T follicular helper cell (primary cell): ENCODE measurements at regions not wholly inside any gene's neighbourhood (a gene's known extent, or its start where the extent isn't known, plus 50 kb on each side); places are given as distances from the start of the nearest gene placed in this dataset.

Source experiments
- DNase-seq: peaks from one replicate; pipeline ENCODE4 v3.0.0-alpha.2; 2020; ENCODE audit warnings: low read depth

DNA sequence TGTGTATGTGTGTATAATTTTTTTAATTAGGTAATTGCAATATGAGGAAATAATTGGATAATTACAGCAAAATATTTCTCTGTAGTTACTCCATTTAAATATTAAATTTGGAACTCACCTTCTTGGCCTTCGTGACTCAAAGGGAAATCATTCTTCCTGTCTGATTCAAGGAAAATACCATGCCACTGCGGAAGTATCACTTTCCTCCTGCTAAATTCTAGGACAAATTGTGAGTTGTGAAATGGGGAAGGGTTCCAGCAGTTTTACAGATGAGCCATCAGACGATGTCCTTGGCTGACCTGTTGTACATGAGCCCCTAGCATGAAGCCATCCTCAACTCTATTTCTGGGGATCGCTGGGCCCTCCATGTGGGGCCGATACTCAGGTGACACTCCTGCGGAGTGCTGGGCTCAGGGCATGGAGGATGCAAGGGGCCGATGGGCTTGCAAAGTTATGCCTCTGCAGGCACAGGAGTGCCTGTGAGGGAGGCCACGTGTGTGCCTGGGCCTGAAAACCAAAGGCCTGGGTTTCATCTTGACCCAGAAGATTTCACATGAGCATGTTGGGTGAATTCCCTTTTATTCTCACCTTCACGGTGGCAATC, 179.6 kb upstream of the TCERG1L start:
- DNase-seq, result no peak

DNA sequence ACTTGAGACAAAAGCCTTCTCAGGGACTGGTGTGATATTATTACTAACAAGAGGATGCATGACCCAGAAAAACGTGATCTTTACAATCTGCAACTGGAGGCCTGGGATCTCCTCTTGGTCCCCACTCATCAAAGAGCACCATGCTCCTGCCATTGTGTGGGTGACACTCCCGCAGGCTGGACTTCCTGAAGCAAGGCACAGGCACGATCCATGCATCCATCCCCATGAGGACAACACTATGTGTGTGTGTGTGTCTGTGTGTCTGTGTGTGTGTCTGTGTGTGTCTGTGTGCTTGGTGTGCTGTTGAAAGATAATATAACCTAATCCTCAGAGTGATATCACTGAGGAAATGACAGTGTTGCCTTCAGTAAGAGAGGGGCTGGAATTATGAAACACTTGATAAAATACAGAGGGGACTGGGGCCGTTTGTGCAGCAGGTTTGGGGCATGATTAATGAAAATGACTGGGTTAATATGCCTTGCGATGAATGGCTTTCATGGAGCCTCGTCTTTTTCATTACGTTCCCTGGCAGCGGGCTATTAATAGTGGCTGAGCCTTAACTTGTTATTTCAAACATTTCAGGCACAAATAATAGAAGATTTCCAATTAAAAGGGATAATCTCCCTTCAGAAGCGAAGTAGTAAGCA, 180.8 kb upstream of the TCERG1L start:
- no peak for DNase-seq

DNA sequence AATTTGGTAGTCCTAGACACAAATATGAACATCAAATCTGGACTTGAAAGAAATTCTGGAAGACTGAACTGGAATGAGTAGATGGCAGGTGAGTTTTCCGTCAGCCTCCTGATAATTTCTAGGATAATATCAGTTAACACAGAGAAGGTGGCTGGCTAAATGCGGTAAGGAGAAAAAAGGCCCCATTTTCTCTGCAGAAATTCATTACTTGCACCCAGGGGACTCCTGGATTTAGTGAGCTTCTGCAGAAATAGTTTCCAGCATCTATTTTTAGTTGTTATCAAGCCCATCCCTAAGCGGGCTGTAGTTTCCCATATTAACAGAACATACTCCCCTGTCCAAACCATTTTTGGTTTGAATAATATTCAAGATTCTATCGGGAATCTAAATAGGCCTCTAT, 181.9 kb upstream of the TCERG1L start:
- no peak for DNase-seq

DNA sequence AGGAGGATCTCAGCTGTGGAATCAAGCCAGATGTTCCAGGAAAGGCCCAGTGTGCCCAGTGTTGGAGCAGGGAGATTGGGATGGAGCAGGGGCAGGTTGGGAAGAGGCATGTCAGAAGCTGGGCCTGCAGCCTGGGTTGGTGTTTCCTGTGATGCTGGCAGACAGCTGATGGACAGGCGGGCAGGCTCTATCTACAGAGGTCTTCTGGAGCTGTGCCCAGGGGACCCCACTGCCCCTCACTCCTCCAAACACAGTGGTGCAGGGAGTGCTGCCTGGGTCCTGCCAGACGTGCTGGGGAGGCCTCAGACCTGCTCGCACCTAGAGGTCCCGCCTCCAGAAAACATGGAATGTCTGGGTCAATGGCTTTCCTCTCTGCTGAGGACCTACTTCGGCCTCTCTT, 182.9 kb upstream of the TCERG1L start:
- no peak for DNase-seq

DNA sequence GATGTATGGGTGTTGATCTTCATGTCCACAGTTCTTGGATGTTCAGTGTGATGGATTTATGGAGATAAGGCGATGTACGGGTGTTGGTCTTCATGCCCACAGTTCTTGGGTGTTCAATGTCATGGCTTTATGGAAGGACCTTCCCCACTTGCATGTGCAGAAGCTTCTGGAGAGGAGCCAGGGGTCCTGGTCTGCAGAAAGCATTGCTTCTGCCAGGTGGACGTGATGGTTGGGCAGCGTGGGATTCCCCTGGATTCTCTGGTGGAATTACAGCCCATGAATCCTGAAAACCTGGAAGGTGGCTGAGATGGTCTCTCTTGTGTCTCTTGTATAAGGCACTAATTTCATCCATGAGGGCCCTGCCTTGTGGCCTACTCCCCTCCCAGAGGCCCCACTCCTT, 183.7 kb upstream of the TCERG1L start:
- DNase-seq, result no peak

DNA sequence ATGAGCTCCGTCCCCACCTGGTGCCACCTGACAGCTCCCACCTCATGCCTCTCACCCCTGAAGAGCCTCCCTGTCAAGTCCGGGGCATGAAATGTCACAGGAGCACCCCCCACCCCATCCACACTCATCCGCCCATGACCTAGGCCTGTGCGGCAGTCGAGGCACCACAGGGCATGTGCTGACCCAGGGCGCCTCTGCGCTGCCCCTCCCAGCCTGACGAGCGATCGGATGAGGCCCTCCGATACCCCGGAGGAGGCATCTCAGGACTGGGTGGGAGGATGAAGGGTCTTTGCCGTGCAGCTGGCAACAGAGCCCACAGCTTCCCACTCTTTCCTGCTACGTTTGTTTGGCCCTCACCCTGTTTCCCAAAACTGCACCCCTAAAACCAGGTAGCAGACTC, 184.4 kb upstream of the TCERG1L start:
- DNase-seq, result no peak

DNA sequence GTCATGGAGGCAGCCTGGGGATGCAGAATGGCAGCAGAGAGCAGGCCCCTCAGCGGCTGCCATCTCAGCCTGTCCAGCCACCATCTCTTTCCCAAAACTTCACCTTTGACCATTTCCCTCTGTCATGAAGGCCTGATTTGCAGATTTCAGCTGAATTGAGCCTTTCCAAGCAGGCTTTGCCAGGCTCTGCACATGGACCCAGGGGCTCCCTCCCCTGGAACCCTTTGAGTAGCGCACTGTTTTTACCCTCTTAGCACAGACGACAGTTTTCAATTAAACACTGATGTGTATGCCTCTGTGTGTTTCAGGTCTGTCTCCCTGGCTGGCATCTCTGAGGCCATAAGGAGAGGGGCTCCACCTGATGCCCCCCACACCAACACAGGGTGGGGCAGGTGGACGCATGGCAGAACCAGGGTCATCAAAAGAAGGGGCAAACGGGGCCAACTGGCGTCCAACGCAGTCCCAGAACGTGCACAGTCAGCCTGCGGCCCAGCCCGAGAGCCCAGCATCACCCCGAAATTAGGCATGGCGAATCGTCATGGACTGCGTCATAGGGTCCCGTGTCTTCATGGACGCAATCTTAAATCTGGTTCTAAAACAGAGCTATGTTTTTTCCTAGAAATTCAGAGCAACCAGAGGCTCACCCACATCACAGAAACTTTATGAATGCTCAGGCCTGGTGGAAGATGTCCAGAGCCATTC, 185.0 kb upstream of the TCERG1L start:
- no peak for DNase-seq

DNA sequence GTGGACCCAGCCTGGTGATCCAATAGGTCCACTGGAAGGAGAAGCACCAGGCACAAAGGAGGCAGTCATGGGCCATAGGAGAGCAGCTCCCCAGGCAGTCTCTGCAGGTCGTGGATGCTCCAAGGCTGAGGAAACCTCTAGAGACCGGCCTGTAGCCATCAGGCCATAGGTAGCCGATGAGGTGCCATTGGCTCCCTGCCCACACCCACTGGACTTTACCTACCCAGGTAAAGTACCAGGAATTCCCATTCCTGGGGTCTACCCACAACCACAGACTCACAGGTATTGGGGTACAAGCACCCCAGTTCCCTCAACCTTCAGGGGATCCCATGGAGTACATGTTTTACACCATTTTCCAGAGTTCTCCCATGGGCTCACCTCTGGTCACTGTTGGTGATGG, 188.0 kb upstream of the TCERG1L start:
- DNase-seq, result no peak

DNA sequence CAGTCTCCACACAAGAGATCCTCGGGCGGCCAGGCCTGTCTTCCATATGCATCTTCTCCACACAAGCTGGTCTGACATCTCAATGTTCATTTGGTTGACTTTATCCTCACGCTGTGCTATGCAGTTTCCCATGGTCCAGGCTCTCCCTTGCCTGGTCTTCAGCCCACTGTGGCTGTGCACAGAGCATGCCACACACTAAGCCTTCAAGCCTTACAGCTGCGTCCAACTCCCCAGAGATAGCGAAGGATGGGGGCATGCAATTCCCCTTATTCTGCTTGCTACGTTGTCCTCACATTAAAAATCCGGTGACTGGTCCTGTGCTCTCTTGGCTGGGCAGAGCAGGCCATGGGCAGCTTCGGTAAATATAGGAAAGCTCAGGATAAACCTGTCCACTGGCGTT, 188.7 kb upstream of the TCERG1L start:
- no peak for DNase-seq

DNA sequence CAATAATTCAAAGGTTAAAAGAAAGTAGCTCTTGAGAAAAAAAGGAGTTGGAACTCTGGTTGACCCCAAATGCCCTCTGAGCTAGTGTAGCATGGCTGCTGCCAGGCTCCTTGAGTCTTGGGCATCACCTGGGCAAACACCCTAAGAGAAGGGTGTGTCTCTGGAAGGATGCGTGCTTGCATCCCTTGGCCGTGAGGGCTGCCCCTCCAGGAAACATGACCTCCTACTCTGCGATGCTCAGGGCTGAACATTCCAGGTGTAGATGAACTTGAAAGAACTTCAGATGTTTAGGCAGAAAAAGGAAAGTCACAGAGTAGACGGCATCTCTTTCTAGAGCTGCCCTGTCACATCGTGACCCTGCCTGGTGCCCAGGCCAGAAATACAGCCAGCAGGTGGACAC, 189.4 kb upstream of the TCERG1L start:
- DNase-seq, result no peak

DNA sequence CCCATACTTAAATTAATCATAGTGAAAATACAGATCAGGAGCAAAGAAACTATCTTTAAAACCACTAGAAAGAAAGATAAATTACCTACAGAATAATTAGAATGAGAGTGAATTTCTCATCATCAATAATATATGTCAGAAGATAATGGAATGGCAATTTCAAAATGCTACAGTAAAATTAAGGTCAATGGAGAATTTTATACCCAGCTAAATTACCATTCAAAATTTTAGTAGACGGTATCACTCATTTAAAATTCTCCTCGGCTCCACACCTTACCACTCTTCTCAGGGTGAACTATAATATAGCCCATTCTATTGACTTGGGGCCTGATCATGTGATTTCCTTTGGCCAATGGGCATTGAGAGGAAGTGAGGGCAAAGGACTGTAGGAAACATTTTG, 192.5 kb upstream of the TCERG1L start:
- no peak for DNase-seq

DNA sequence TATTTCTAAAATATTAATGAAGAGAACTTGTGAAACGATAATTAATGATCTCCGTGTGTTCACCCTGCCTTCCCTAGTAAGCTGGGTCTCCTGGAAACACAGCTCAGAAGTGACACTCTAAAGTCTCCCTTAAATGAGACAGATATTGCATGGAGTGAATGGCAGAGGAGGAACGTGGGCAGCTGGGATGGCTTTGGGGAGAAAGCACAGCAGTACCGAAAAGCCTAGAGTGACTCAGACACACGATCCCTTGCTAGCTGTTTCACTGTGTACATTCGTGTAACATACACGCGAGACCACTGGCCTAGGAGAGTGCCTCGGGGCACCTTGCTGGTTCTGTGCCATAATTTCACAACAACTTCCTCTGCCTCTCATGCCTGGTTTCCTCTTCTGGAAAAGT, 199.9 kb upstream of the TCERG1L start:
- DNase-seq, result no peak

DNA sequence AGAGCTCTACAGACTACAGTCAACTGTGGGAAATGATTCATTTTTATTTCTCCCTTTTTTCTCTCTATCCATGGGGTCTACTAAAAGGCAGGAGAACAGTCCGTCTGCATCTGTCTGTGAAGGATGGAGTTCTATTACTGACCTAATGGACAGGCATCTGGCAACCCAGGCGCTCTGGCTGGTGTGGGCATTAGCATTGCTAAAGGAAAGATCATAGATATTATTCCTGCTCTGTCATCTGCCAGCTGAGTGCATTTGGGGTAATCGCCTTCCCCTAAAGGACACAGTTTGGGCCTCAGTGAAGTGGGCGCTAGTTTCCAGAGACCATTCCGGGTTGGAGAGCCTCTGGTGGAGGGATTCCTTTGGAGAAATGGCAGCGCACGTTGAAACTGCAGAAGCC, 201.3 kb upstream of the TCERG1L start:
- DNase-seq, result no peak

DNA sequence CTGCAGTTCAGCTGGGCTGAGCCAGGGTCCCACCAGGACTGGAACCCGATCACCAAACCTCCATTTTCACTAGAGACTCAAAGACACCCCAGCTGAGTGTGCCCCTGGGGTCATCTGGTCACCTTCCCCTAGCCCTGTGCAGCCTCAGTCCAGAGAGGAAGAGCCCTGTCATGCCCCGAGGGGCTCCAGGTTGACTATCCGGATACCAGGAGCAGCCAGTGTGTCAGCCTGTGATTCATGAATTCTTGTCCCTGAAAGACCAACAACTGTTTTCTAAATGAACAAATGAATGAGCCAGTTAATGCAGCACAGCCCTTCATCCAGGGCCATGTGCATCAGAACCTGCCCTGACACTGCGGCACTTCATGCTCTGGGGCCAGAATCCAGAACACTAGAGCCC, 201.9 kb upstream of the TCERG1L start:
- DNase-seq, result no peak

DNA sequence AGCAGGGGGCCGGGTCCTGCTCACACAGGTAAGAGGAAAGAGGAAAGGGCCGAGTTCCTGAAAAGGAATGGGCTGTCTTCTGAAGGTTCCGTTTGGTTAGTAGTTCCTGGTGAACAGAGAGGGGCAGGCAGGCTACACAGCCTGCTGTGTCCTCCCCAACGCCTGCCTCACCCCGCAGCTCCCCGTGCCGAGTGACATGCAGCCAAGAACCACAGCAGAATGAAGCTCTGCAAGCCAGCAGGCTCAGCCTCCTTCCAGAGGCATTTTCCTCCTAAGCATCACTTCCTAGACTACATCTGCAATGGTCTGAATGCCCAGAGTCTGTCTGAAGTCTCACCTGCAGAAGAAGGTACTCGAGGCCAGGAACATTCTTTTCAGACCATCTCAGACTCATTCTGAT, 202.4 kb upstream of the TCERG1L start:
- no peak for DNase-seq

DNA sequence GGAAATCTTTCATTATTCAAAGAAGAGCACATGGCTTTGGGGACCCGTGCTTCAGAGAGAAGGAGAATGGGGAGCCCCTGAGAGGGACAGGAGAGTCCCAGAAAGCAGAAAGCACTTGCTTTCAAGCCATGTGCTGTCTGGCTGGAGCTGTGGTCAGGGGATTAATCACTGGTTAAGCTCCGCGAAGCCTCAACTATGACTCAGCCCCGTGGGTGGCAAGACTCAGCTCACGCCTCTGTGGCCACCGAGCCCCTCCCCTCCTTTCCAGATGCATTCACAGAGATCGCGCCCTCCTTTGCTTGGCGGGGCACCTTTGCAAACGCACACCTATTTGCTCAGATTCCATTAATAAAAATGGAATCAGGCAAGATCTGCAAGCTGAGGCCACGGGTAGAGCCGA, 202.9 kb upstream of the TCERG1L start:
- no peak for DNase-seq

DNA sequence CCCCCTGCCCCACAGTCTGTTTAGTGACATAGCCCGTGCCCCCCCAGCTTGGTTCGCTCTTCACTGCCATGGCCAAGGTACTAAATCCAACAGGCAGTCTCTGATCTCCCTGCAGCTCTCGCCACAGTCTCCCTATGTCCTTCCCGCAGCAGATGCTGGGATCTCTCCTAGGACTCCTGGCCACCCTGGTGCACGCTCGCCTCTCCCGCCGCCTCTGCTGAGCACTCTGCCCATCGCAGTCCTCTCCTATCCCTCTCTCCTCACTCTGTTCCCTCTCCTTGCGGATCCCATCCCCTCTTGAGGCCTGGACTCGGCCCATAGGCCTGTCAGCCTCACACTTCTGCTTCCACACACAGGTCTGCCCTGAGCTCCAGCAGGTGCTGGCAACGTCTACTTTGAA, 204.8 kb upstream of the TCERG1L start:
- DNase-seq, result no peak

DNA sequence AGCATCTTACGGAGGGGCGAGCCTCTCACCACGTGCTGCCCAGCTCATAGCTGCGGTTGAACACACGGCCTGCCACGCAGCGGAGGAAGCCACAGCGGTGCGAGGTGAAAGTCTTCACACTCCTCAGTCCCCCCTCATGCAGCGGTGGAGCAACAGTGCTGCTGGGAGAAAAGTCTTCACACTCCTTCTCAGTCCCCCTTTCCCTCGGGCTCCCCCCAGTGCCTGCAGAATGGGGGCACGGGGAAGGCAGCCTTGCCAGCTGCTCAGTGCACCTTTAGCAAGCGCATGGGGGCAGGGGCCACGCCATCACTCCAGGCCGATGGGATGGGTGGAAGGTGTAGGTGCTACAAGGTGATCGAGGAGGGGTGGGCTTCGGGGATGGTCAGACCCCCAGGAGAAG, 206.3 kb upstream of the TCERG1L start:
- DNase-seq, result no peak

DNA sequence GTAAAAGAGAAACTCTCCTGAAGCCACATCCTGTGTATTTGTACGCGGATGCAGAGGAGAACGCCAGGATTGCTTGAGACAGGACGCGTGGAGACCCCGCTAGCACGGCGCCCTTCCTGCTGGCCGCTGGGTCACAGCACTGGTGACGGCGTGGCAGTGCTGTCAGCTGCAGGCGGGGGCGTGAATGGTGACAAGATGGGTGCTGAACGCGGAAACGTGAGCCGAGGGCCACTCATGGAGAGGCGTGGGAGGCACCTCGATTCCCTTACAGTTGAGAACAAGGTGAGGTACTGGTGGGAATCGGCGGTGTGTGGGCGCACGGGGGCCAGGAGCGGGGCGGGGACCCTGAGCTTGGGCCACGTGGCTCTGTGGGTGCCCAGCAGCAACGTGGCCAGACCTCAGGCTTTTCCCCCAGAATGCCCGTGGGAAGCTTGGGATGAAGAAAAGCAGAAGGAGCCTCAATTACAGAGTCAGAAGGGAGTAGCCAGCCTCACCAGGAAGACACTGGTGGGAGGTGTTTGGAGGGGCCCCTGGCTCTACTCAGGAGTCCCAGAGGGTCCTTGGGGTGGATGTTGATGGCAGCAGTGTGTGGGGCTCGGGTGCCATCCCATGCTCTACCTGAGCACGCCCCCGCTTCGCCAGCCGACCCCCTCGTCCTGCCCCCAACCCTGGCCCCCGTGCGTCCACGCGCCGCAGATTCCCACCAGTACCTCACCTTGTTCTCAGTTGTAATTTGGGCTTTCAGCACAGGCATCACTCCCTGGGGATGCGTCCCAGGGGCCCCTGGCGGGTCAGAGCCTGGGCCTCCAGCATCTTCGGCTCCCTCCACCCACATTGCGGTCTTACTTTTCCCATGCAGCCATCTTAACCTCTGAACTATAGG, 208.4 kb upstream of the TCERG1L start:
- no peak for DNase-seq

DNA sequence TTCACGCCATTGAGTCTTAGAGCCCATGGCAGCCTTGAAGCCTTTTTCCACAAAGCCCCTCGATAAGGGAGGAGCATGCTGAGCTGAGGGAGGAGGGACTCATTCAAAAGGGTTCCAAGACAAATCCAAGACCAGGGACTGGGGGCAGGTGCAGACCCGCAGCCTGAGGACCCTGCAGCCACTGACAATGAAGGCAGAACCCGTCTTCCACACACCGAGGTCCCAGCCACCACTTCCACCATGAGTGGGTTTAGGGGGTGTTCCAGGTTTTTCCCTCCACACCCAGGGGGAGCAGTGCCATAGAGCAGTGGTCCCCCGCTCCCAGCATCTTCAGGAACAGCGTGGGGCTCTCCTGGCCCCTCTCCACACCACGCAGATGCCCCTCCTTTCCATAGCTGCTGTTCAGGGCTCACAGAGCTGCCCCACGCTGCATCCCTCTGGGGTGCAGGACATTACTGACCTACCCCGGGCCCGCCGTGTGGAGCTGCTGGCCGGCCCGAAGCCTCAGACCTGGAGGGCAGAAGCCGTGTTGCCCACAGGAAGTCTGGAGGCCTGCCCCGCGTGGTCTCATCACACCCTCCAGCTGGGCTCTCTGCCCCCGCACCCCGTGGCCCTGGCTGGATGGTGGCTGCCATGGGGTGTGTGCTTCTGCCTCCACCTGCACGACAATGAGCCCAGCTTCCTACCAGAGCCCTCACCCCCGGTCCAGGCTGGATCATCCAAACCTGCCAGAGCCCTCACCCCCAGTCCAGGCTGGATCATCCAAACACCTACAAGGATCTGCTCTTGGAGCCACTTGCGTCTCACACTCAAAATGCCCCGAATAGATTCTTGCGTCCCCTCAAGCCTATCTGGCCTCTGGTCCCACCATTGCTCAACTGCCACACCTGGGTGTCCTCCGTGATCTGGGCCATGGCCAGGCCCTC, 220.0 kb upstream of the TCERG1L start:
- no peak for DNase-seq

DNA sequence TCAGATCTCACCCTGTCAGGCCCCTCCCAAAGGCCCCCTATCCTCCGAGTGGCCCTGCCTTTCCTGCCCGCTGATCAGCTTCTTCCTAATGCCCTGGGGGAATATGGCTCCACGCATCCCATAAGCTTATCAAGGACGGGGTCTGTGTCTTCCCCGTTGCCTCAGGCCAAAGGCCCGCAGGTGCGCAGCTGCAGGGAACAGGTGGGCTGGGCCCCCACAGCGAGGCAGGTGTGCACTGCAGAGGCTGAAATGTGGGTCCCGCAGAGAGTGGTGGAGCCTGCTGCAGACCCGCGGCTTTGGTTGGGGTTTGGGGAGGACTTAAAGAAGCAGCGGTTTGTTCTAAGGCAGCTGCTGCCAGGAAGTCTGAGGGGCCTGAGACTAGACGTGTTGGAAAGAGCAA, 220.8 kb upstream of the TCERG1L start:
- no peak for DNase-seq
